GM12878 (cell line): ENCODE measurements at regions not wholly inside any gene's neighbourhood (a gene's known extent, or its start where the extent isn't known, plus 50 kb on each side); places are given as distances from the start of the nearest gene placed in this dataset.

ENCODE experiments used
- ATAC-seq: fragments of 200-7000 bp; cut with Tn5 transposase; 3 replicates; pipeline ENCODE4 v1.9.1; 2020; ENCODE audit warnings: mild to moderate bottlenecking, moderate library complexity
- BruUV-seq: library from RNA; stranded (reverse); fragments of 400-500 nt; replicated peaks from 2 replicates; lab custom pipeline; 2021; lab: Mats Ljungman, UMichigan
- CTCF ChIA-PET: fragments of 300-600 bp; sonication (Branson Sonifier 250); formaldehyde crosslinking; extraction: SDS; loops from one replicate; lab custom pipeline; 2021; ENCODE audit warnings: inconsistent platforms; lab: Yijun Ruan, JAX
- POLR2A ChIA-PET: fragments of 350-600 bp; formaldehyde crosslinking; extraction: SDS; loops from one replicate; lab custom pipeline; 2021; ENCODE audit warnings: inconsistent platforms; lab: Charles Lee
- RAD21 ChIA-PET: fragments of 300-600 bp; sonication (Branson Sonifier 250); formaldehyde crosslinking; loops from one replicate; lab custom pipeline; 2023; ENCODE audit warnings: antibody characterized with exemption; ENCODE audit not compliant: unreplicated experiment; lab: Charles Lee
- SMC1A ChIA-PET: fragments of 300-600 bp; sonication (Branson Sonifier 250); formaldehyde crosslinking; loops from one replicate; lab custom pipeline; 2023; ENCODE audit not compliant: unreplicated experiment, uncharacterized antibody; lab: Charles Lee
- DNase-seq: peaks from one replicate; pipeline ENCODE4 v3.0.0-alpha.2; 2011; ENCODE audit warnings: low read depth, low spot score
- FAIRE-seq: peaks from 3 replicates; lab custom pipeline; 2011; peaks lifted over from hg19 to GRCh38; lab: Jason Lieb, UNC
- H2AFZ ChIP-seq: 2 replicates; pipeline ENCODE4 v1.6.0; 2011; ENCODE audit warnings: low read depth, low read length, control low read depth; ENCODE audit not compliant: control insufficient read depth
- H3K27ac ChIP-seq: 2 replicates; pipeline ENCODE4 v1.5.1; 2011; ENCODE audit warnings: control low read depth; ENCODE audit not compliant: control insufficient read depth, insufficient read depth
- H3K27me3 ChIP-seq, 2 experiments: replicated peaks in 1 of 2; 2 replicates each; pipeline versions ENCODE4 v1.6.0 to v1.6.1; 2011; ENCODE audit warnings: low read length in 1 of 2; ENCODE audit not compliant: control insufficient read depth in 2 of 2, insufficient read depth in 2 of 2
- H3K36me3 ChIP-seq, 2 experiments: 2 replicates each; pipeline ENCODE4 v1.5.1; 2011; ENCODE audit warnings: low read length in 1 of 2; ENCODE audit not compliant: control insufficient read depth in 2 of 2, insufficient read depth in 2 of 2
- H3K4me1 ChIP-seq: 2 replicates; pipeline ENCODE4 v1.6.1; 2011; ENCODE audit warnings: mild to moderate bottlenecking, low read length, moderate library complexity, mixed read lengths; ENCODE audit not compliant: control insufficient read depth, insufficient read depth
- H3K4me2 ChIP-seq: 2 replicates; pipeline ENCODE4 v1.6.0; 2011; ENCODE audit warnings: control low read depth; ENCODE audit not compliant: control insufficient read depth, insufficient read depth
- H3K4me3 ChIP-seq: fragments of 200-600 bp; sonication (generic); 2 replicates; pipeline ENCODE4 v1.5.1; 2016
- H3K79me2 ChIP-seq: 2 replicates; pipeline ENCODE4 v1.6.0; 2011; ENCODE audit warnings: low read length; ENCODE audit not compliant: control insufficient read depth, insufficient read depth
- H3K9ac ChIP-seq: 2 replicates; pipeline ENCODE4 v1.8.0; 2011; ENCODE audit warnings: low read length, control low read depth, mixed read lengths; ENCODE audit not compliant: control insufficient read depth, insufficient read depth
- H3K9me3 ChIP-seq: replicated peaks from 3 replicates; pipeline ENCODE4 v1.5.1; 2011; ENCODE audit warnings: mild to moderate bottlenecking, low read length; ENCODE audit not compliant: control insufficient read depth, insufficient read depth
- H4K20me1 ChIP-seq: 2 replicates; pipeline ENCODE4 v1.6.0; 2011; ENCODE audit not compliant: control insufficient read depth, insufficient read depth
- ATF7 ChIP-seq: fragments of 450-650 bp; IDR thresholded peaks from 2 replicates; pipeline ENCODE4 v1.6.1; 2016; ENCODE audit warnings: low read depth, mild to moderate bottlenecking
- CBX3 ChIP-seq: fragments of 200-600 bp; sonication (generic); IDR thresholded peaks from 2 replicates; pipeline ENCODE4 v1.6.1; 2016; ENCODE audit warnings: low read depth, borderline replicate concordance
- E4F1 ChIP-seq: fragments of 450-650 bp; IDR thresholded peaks from 2 replicates; pipeline ENCODE4 v1.6.1; 2018; ENCODE audit warnings: borderline replicate concordance, mild to moderate bottlenecking; ENCODE audit not compliant: partially characterized antibody
- HDGF ChIP-seq: fragments of 450-650 bp; IDR thresholded peaks from 2 replicates; pipeline ENCODE4 v1.6.1; 2016; ENCODE audit warnings: antibody characterized with exemption
- MEF2A ChIP-seq: IDR thresholded peaks from 2 replicates; pipeline ENCODE4 v1.6.1; 2011; ENCODE audit warnings: low read depth, mild to moderate bottlenecking, low read length, moderate library complexity; ENCODE audit not compliant: insufficient read depth
- MLLT1 ChIP-seq: fragments of 450-650 bp; IDR thresholded peaks from 2 replicates; pipeline ENCODE4 v1.6.1; 2016; ENCODE audit warnings: mild to moderate bottlenecking
- SREBF1 ChIP-seq: IDR thresholded peaks from 2 replicates; pipeline ENCODE4 v1.6.1; 2012; ENCODE audit warnings: mild to moderate bottlenecking, low read length
- SREBF2 ChIP-seq: IDR thresholded peaks from 2 replicates; pipeline ENCODE4 v1.6.1; 2012; ENCODE audit warnings: mild to moderate bottlenecking, low read length
- STAT3 ChIP-seq: IDR thresholded peaks from 2 replicates; pipeline ENCODE4 v1.6.1; 2011; ENCODE audit warnings: low read depth, low read length, improper control_type of control experiment
- SUPT20H ChIP-seq: IDR thresholded peaks from 2 replicates; pipeline ENCODE4 v1.6.1; 2011; ENCODE audit warnings: low read depth, mild to moderate bottlenecking, low read length, moderate library complexity, borderline replicate concordance; ENCODE audit not compliant: control insufficient read depth
- ZBTB40 ChIP-seq: fragments of 450-650 bp; IDR thresholded peaks from 2 replicates; pipeline ENCODE4 v1.6.1; 2016; ENCODE audit warnings: mild to moderate bottlenecking, moderate library complexity, borderline replicate concordance
- ZNF622 ChIP-seq: fragments of 450-650 bp; IDR thresholded peaks from 2 replicates; pipeline ENCODE4 v1.6.1; 2017; ENCODE audit warnings: mild to moderate bottlenecking, inconsistent platforms
- ZZZ3 ChIP-seq: IDR thresholded peaks from 2 replicates; pipeline ENCODE4 v1.6.1; 2011; ENCODE audit warnings: low read depth; ENCODE audit not compliant: control insufficient read depth, insufficient read length
- WGBS: methylation state at CpG from one replicate; pipeline ENCODE4 v1.1.6; 2016; ENCODE audit warnings: low lambda C conversion rate; ENCODE audit not compliant: insufficient replicate concordance, insufficient coverage; ENCODE audit errors: missing lambda C conversion rate; 5-methylcytosine and 5-hydroxymethylcytosine counted together
- in situ Hi-C: fragments of 300-500 bp; cut with MboI; formaldehyde crosslinking; loops from 9 replicates; pipeline ENCODE4 v1.14.3; 2018; ENCODE audit warnings: mixed read lengths
- intact Hi-C: fragments of 100-400 bp; cut with micrococcal nuclease; formaldehyde crosslinking; loops from one replicate; pipeline ENCODE4 v1.14.2; 2022; ENCODE audit not compliant: unreplicated experiment

GRCh38 chr6:22222469-22222868 is 74.4 kb downstream of the PRL start (continued):
- no peak for TF ChIP-seq ZBTB40
- TF ChIP-seq MLLT1, result no peak
- TF ChIP-seq HDGF, result no peak

- POLR2A ChIA-PET, result no interaction called here
- intact Hi-C loops, result no loop called here
- CTCF ChIA-PET, result no interaction called here
- Histone ChIP-seq H2AFZ (no peak overlapping the region), H3K9me3 (no peaks in the 10 kb centered on the region), H3K36me3 (no peaks in the 10 kb centered on the region), H3K27me3 (no peaks in the 10 kb centered on the region), H4K20me1 (no peaks in the 10 kb centered on the region), H3K9ac (no peak overlapping the region), H3K79me2 (no peaks in the 10 kb centered on the region), H3K4me3 (no peak overlapping the region), H3K4me2 (no peak overlapping the region), H3K4me1 (no peaks in the 10 kb centered on the region), H3K27ac (no peak overlapping the region)
- 2% methylated on average over 2 of the region's 2 CpGs for WGBS
- RAD21 ChIA-PET, result no interaction called here
- in situ Hi-C loops, result no loop called here
- SMC1A ChIA-PET, result no interaction called here
- DNase-seq (no peak), FAIRE-seq (no peak), ATAC-seq (no peak)
- BruUV-seq, result no TSS peak
- TF ChIP-seq STAT3 (no peak), ZZZ3 (no peak), ATF7 (no peak), CBX3 (no peak), SUPT20H (no peak), SREBF1 (no peak), SREBF2 (no peak), E4F1 (no peak), ZNF622 (no peak), MEF2A (no peak)
Measured at GRCh38 chr6:22227824-22228610, 68.8 kb downstream of the PRL start.
